WTC11 (cell line): ENCODE measurements at regions not wholly inside any gene's neighbourhood (a gene's known extent, or its start where the extent isn't known, plus 50 kb on each side); places are given as distances from the start of the nearest gene placed in this dataset.

Experiments
- ATAC-seq: fragments of 200-7000 bp; cut with Tn5 transposase; 2 replicates; pipeline ENCODE4 v1.10.0; 2021; ENCODE audit warnings: mild to moderate bottlenecking, moderate library complexity
- CTCF ChIA-PET: fragments of 300-600 bp; sonication (Branson Sonifier 250); formaldehyde crosslinking; loops from one replicate; lab custom pipeline; 2021; ENCODE audit warnings: antibody characterized with exemption; lab: Charles Lee
- POLR2A ChIA-PET: fragments of 350-600 bp; sonication (Branson Sonifier 250); formaldehyde crosslinking; loops from one replicate; lab custom pipeline; 2021; ENCODE audit warnings: antibody characterized with exemption; lab: Charles Lee
- DNase-seq: peaks from one replicate; pipeline ENCODE4 v3.0.0; 2021; ENCODE audit warnings: low spot score
- H3K27ac Mint-ChIP-seq: 2 replicates; pipeline ENCODE4 v1.8.0; 2021; ENCODE audit warnings: mixed read lengths
- H3K27me3 Mint-ChIP-seq: 2 replicates; pipeline ENCODE4 v1.8.0; 2021; ENCODE audit warnings: low read depth, mild to moderate bottlenecking, moderate library complexity, mixed read lengths
- H3K36me3 Mint-ChIP-seq: 2 replicates; pipeline ENCODE4 v1.8.0; 2021; ENCODE audit warnings: mixed read lengths
- H3K4me1 Mint-ChIP-seq: 2 replicates; pipeline ENCODE4 v1.8.0; 2022; ENCODE audit warnings: mixed read lengths
- H3K4me3 Mint-ChIP-seq: 2 replicates; pipeline ENCODE4 v1.8.0; 2021; ENCODE audit warnings: mild to moderate bottlenecking, moderate library complexity, mixed read lengths
- H3K9me3 Mint-ChIP-seq: 2 replicates; pipeline ENCODE4 v1.8.0; 2021; ENCODE audit warnings: mixed read lengths
- CREM ChIP-seq: sonication (generic); formaldehyde crosslinking; IDR thresholded peaks from 2 replicates; pipeline ENCODE4 v1.8.1; 2022; ENCODE audit warnings: mild to moderate bottlenecking, missing genetic modification reagents, moderate library complexity
- ETV6 ChIP-seq: sonication (generic); formaldehyde crosslinking; IDR thresholded peaks from 2 replicates; pipeline ENCODE4 v1.8.1; 2022; ENCODE audit warnings: mild to moderate bottlenecking, missing genetic modification reagents
- FOXJ3 ChIP-seq: sonication (generic); formaldehyde crosslinking; IDR thresholded peaks from 2 replicates; pipeline ENCODE4 v1.9.0; 2021; ENCODE audit warnings: missing genetic modification reagents, mild to moderate bottlenecking, borderline replicate concordance
- FOXK1 ChIP-seq: sonication (generic); formaldehyde crosslinking; IDR thresholded peaks from 2 replicates; pipeline ENCODE4 v1.8.0; 2022; ENCODE audit warnings: mild to moderate bottlenecking, moderate library complexity, missing genetic modification reagents
- GTF2I ChIP-seq: fragments of 250-450 bp; sonication (Bioruptor Pico); conservative IDR thresholded peaks from 2 replicates; pipeline ENCODE4 v1.4.0; 2021; ENCODE audit warnings: mild to moderate bottlenecking
- JUN ChIP-seq: sonication (generic); formaldehyde crosslinking; IDR thresholded peaks from 2 replicates; pipeline ENCODE4 v1.8.0; 2023; ENCODE audit warnings: mild to moderate bottlenecking, missing genetic modification reagents
- MLX ChIP-seq: sonication (generic); formaldehyde crosslinking; IDR thresholded peaks from 2 replicates; pipeline ENCODE4 v1.8.1; 2023; ENCODE audit warnings: mild to moderate bottlenecking, missing genetic modification reagents, moderate library complexity
- MYBL2 ChIP-seq: sonication (generic); formaldehyde crosslinking; IDR thresholded peaks from 2 replicates; pipeline ENCODE4 v1.8.1; 2023; ENCODE audit warnings: mild to moderate bottlenecking, moderate library complexity, missing genetic modification reagents
- NR2C2 ChIP-seq: sonication (generic); formaldehyde crosslinking; IDR thresholded peaks from 2 replicates; pipeline ENCODE4 v1.8.0; 2022; ENCODE audit warnings: mild to moderate bottlenecking, missing genetic modification reagents
- OVOL2 ChIP-seq: fragments of 250-450 bp; sonication (Bioruptor Pico); IDR thresholded peaks from 2 replicates; pipeline ENCODE4 v1.9.0; 2021; ENCODE audit warnings: mild to moderate bottlenecking, borderline replicate concordance
- SOX15 ChIP-seq: fragments of 250-450 bp; sonication (Bioruptor Pico); IDR thresholded peaks from 2 replicates; pipeline ENCODE4 v1.9.0; 2021; ENCODE audit warnings: mild to moderate bottlenecking
- ZBTB43 ChIP-seq: sonication (generic); formaldehyde crosslinking; IDR thresholded peaks from 2 replicates; pipeline ENCODE4 v1.8.1; 2023; ENCODE audit warnings: mild to moderate bottlenecking, missing genetic modification reagents
- ZNF121 ChIP-seq: sonication (generic); formaldehyde crosslinking; IDR thresholded peaks from 2 replicates; pipeline ENCODE4 v1.8.0; 2023; ENCODE audit warnings: missing genetic modification reagents
- ZNF317 ChIP-seq: sonication (generic); formaldehyde crosslinking; IDR thresholded peaks from 2 replicates; pipeline ENCODE4 v1.8.1; 2023; ENCODE audit warnings: low read depth, mild to moderate bottlenecking, moderate library complexity, missing genetic modification reagents, borderline replicate concordance
- ZNF671 ChIP-seq: fragments of 250-450 bp; sonication (Bioruptor Pico); IDR thresholded peaks from 2 replicates; pipeline ENCODE4 v1.8.0; 2021; ENCODE audit warnings: mild to moderate bottlenecking
- TF ChIP-seq, protein P1 (sequence below): sonication (generic); formaldehyde crosslinking; IDR thresholded peaks from 2 replicates; pipeline ENCODE4 v1.8.1; 2022; ENCODE audit warnings: missing genetic modification reagents, borderline replicate concordance
- TF ChIP-seq, protein P2 (sequence below): sonication (generic); formaldehyde crosslinking; IDR thresholded peaks from 2 replicates; pipeline ENCODE4 v1.8.1; 2023; ENCODE audit warnings: mild to moderate bottlenecking, missing genetic modification reagents
- TF ChIP-seq, protein P3 (sequence below): sonication (generic); formaldehyde crosslinking; IDR thresholded peaks from 2 replicates; pipeline ENCODE4 v1.8.1; 2022; ENCODE audit warnings: mild to moderate bottlenecking, missing genetic modification reagents, moderate library complexity, borderline replicate concordance
- TF ChIP-seq, protein P4 (sequence below): sonication (generic); formaldehyde crosslinking; conservative IDR thresholded peaks from 2 replicates; pipeline ENCODE4 v1.8.1; 2023; ENCODE audit warnings: mild to moderate bottlenecking, low read depth, missing genetic modification reagents, moderate library complexity
- TF ChIP-seq, protein P5 (sequence below): sonication (generic); formaldehyde crosslinking; IDR thresholded peaks from 2 replicates; pipeline ENCODE4 v1.8.1; 2023; ENCODE audit warnings: mild to moderate bottlenecking, missing genetic modification reagents, moderate library complexity

- Mint-ChIP-seq H3K36me3 (no peaks in the 10 kb centered on the region; the same call in 1 of the 2 replicates), H3K27me3 (no peaks in the 10 kb centered on the region), H3K9me3 (peaks cover 6% of the 10 kb centered on the region; the same call in 1 of the 2 replicates), H3K27ac (no peak overlapping the region), H3K4me3 (no peak overlapping the region), H3K4me1 (no peaks in the 10 kb centered on the region)
- DNase-seq, result no peak
- ATAC-seq, result no peak
- TF ChIP-seq NR2C2 (CRISPR knock-in tag) (no peak), FOXK1 (no peak), ZNF671 (CRISPR knock-in tag) (no peak), MLX (CRISPR knock-in tag) (no peak), ETV6 (CRISPR knock-in tag) (no peak), ZNF317 (CRISPR knock-in tag) (no peak), JUN (no peak), FOXJ3 (CRISPR knock-in tag) (no peak), GTF2I (CRISPR knock-in tag) (no peak), SOX15 (CRISPR knock-in tag) (no peak), MYBL2 (CRISPR knock-in tag) (no peak), ZNF121 (CRISPR knock-in tag) (no peak), OVOL2 (CRISPR knock-in tag) (no peak), CREM (CRISPR knock-in tag) (no peak), ZBTB43 (CRISPR knock-in tag) (no peak)
- TF ChIP-seq, protein P1, sequence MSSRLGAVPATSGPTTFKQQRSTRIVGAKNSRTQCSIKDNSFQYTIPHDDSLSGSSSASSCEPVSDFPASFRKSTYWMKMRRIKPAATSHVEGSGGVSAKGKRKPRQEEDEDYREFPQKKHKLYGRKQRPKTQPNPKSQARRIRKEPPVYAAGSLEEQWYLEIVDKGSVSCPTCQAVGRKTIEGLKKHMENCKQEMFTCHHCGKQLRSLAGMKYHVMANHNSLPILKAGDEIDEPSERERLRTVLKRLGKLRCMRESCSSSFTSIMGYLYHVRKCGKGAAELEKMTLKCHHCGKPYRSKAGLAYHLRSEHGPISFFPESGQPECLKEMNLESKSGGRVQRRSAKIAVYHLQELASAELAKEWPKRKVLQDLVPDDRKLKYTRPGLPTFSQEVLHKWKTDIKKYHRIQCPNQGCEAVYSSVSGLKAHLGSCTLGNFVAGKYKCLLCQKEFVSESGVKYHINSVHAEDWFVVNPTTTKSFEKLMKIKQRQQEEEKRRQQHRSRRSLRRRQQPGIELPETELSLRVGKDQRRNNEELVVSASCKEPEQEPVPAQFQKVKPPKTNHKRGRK (CRISPR knock-in tag), result no peak
- TF ChIP-seq, protein P2, sequence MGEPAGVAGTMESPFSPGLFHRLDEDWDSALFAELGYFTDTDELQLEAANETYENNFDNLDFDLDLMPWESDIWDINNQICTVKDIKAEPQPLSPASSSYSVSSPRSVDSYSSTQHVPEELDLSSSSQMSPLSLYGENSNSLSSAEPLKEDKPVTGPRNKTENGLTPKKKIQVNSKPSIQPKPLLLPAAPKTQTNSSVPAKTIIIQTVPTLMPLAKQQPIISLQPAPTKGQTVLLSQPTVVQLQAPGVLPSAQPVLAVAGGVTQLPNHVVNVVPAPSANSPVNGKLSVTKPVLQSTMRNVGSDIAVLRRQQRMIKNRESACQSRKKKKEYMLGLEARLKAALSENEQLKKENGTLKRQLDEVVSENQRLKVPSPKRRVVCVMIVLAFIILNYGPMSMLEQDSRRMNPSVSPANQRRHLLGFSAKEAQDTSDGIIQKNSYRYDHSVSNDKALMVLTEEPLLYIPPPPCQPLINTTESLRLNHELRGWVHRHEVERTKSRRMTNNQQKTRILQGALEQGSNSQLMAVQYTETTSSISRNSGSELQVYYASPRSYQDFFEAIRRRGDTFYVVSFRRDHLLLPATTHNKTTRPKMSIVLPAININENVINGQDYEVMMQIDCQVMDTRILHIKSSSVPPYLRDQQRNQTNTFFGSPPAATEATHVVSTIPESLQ (CRISPR knock-in tag), result no peak
- TF ChIP-seq, protein P3, sequence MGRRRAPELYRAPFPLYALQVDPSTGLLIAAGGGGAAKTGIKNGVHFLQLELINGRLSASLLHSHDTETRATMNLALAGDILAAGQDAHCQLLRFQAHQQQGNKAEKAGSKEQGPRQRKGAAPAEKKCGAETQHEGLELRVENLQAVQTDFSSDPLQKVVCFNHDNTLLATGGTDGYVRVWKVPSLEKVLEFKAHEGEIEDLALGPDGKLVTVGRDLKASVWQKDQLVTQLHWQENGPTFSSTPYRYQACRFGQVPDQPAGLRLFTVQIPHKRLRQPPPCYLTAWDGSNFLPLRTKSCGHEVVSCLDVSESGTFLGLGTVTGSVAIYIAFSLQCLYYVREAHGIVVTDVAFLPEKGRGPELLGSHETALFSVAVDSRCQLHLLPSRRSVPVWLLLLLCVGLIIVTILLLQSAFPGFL (CRISPR knock-in tag), result no peak
- TF ChIP-seq, protein P4, sequence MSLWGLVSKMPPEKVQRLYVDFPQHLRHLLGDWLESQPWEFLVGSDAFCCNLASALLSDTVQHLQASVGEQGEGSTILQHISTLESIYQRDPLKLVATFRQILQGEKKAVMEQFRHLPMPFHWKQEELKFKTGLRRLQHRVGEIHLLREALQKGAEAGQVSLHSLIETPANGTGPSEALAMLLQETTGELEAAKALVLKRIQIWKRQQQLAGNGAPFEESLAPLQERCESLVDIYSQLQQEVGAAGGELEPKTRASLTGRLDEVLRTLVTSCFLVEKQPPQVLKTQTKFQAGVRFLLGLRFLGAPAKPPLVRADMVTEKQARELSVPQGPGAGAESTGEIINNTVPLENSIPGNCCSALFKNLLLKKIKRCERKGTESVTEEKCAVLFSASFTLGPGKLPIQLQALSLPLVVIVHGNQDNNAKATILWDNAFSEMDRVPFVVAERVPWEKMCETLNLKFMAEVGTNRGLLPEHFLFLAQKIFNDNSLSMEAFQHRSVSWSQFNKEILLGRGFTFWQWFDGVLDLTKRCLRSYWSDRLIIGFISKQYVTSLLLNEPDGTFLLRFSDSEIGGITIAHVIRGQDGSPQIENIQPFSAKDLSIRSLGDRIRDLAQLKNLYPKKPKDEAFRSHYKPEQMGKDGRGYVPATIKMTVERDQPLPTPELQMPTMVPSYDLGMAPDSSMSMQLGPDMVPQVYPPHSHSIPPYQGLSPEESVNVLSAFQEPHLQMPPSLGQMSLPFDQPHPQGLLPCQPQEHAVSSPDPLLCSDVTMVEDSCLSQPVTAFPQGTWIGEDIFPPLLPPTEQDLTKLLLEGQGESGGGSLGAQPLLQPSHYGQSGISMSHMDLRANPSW (CRISPR knock-in tag), result no peak
- TF ChIP-seq, protein P5, sequence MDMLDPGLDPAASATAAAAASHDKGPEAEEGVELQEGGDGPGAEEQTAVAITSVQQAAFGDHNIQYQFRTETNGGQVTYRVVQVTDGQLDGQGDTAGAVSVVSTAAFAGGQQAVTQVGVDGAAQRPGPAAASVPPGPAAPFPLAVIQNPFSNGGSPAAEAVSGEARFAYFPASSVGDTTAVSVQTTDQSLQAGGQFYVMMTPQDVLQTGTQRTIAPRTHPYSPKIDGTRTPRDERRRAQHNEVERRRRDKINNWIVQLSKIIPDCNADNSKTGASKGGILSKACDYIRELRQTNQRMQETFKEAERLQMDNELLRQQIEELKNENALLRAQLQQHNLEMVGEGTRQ (CRISPR knock-in tag), result no peak
- ChIA-PET POLR2A (no interaction called here), CTCF (no interaction called here)
Observed at GRCh38 chr21:25186273-25186672, 421.0 kb downstream of the MRPL39 start.
